GM21447 (cell line): ENCODE measurements at regions not wholly inside any gene's neighbourhood (a gene's known extent, or its start where the extent isn't known, plus 50 kb on each side); places are given as distances from the start of the nearest gene placed in this dataset.

Experiments used
- ATAC-seq: cut with Tn5 transposase; IDR thresholded peaks from one replicate; pipeline ENCODE4 v1.9.1; 2021; ENCODE audit not compliant: unreplicated experiment

DNA sequence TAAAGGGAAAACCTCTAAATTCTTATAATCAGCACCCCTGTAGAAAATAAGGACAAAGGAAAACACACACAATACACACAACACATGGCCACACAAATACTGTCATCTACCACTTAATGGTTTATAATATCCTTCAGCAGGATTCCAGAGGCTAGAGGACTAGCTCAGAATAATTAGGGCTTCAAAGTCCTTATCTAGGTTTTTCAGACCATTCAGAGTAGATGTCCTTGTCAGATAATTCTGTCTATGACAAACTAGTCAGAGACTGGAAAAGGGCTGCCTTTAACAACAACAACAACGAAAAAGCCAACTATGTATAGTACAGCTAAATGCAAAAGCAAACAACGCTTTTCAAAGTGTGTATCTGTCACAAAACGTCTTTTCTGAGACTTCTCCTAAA lies 456.5 kb upstream of the CNTN5 start:
- ATAC-seq, result no peak

DNA sequence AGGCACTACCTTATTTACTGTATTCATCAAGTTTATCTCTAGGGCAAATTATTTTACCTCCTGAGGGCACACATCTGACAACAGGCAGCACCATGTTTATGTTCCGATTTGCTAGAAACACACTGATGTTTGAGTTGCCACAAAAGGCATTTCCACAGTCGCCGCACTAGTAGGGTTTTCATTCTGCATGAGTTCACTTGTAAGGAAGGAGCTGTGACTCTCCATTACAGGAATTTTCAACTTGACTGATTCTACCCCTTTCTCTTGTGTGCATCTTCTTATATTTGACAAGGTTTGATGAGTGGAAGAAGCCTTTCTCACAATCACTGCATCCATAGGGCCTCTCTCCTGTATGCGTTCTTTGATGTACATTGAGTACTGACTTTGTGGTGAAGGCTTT lies 455.9 kb upstream of the CNTN5 start:
- ATAC-seq, result no peak

DNA sequence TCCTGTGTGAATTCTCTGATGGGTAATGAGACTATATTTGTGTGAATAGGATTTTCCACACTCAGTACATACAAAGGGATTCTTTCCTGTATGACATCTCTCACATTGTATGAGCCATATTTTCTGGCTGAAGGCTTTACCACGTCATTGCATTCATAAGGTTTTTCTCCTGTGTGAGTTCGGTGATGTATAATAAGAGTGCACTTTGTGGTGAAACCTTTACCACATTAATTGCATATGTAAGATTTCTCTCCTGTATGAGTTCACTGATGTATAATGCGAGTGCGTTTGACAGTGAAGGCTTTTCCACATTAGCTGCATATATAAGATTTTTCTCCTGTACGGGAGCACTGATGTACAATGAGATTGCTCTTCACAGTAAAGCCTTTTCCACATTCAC lies 455.4 kb upstream of the CNTN5 start:
- ATAC-seq, result no peak

DNA sequence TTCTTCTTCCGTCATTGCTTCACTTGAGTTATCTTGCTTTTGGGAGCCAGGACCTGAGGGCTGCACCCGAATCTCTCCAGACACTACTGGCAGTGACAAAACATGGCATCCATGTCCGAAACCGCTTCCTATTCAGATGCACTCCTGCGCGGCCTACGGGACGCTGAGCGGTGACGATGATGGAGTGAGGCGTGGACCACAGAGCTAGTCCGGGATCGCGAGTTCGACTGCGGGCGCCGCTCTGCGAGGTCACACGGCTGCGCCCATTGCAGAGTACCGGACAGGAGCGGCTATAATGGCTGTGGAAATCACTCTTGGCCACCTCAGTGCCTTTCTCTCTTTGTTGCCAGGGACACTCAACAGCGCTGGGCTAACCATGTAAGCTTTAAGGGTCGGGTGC lies 453.8 kb upstream of the CNTN5 start:
- no peak for ATAC-seq

DNA sequence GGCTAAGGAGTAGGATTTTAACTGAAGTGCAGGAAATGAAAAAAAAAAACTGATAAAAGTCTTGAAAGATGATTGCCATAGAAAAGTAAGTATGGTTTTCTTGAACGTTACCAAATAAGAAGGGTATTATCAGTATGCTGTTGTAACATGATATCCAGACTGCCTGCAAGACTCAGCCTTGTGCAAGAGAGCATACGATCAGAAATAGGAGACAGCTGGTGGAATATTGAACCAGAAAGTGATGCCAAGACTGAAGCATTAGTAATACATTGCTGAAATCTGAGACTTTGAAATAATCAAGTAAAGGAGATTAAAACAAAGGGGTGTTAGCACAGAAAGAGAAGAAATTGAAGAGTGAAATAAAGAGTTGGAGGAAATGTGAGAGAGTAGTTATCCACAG lies 452.7 kb upstream of the CNTN5 start:
- ATAC-seq, result no peak

DNA sequence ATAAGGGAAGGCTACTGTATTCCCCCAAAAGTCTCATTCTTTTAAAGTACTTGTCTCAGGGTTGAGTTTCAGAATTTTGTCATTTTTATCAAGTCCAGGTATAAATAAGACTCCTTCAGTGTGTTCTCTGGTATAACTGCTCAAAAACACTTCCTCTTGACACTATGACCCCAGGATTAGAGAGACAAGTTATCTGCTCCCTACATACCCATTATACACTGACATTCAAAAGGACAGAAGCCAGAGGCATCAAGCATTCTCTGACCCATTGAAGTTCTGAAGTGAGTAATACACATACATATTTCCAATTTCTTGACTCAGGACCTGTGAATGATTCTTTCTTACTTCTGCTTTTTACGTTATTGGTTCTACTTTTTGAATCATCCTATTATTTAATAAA lies 447.8 kb upstream of the CNTN5 start:
- ATAC-seq, result no peak

DNA sequence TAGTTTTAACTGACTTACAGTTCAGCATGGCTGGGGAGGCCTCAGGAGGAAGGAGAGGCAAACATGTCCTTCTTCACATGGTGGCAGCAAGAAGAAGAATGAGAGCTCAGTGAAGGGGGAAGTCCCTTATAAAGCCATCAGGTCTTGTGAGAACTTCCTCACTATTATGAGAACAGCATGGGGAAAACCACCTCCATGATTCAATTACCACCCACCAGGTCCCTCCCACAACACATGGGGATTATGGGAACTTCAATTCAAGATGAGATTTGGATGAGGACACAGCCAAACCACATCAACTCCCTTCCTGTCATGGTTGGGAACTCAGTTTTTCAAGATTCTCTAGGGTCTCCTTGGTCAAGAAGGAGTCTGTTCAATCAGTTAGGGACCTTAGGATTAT lies 432.9 kb upstream of the CNTN5 start:
- no peak for ATAC-seq

DNA sequence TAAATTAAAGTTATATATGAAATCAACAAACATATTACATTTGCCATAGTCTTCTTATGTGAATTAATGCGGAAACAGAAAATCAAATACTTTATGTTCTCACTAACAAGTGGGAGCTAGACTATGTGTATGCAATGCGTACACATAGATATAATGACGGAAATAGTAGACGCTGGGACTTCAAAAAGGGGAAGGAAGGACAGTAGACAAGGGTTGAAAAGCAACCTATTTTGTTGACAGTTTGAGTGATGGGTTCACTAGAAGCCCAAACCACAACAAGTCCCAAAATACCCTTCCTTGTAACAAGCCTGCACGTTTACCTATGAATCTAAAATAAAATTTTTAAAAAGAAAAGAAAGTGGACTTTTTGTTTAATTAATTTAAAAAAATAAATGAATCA lies 430.8 kb upstream of the CNTN5 start:
- ATAC-seq, result no peak

DNA sequence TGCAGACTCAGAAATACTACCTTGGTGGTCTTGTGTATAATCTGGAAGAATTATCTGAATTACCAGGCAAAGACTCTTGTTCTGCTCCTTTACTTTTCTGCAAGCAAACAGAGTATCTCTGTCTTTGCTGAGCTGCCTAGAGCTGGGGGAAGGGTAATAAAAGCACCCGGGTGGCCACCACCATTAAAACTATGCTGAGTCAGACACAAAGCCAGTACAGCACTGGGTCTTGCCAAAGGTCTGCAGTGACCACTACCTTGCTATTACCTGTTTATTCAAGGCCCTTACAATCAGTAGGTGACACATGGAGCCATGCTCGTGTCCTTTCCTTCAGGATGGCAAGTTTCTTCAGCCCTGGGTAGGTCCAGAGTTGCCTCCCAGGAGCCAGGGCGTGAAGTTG lies 420.6 kb upstream of the CNTN5 start:
- no peak for ATAC-seq

DNA sequence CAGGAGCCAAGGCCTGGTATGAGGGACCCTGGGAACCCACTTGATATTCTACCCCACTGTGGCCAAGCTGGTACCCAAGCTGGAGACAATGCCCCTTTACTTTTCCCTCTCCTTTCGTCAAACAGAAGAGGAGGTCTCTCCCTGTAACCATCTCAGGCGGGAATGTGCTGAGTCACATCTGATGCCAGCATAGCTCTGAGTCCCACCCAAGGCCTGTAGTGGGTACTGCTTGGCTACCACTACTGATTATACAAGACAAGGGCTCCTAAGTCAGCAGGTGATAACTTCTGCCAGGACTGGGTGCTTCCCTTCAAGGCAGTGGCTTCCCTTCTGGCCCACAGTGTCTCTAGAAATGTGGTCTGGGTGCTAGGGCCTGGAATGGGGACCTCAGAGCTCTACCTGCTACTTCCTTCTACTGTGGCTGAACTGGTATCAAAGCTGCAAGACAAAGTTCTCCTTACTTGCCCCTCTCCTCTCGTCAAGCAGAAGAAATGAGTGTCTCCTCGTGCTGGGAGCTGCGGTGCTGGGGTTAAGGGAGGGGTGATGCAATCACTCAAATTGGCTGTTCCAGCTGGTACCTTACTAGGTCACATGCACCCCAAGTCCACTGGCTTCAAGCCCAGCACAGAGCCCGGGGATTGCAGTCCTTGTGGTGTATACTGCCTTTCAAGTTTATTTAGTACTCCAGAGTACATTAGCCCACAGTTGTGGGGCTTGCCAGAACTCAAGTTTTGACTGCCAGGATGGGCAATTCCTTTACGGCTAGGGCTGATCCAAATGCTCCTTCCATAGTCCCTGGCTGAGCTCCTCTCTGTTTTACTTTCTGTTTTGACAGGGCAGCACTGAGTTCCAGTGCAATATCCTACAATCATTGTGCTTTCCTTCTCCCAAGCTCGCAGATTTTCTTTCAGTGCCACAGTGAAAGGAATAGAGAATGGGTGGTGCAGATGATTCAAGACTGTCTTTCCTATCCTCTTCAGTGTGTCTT lies 419.7 kb upstream of the CNTN5 start:
- no peak for ATAC-seq

DNA sequence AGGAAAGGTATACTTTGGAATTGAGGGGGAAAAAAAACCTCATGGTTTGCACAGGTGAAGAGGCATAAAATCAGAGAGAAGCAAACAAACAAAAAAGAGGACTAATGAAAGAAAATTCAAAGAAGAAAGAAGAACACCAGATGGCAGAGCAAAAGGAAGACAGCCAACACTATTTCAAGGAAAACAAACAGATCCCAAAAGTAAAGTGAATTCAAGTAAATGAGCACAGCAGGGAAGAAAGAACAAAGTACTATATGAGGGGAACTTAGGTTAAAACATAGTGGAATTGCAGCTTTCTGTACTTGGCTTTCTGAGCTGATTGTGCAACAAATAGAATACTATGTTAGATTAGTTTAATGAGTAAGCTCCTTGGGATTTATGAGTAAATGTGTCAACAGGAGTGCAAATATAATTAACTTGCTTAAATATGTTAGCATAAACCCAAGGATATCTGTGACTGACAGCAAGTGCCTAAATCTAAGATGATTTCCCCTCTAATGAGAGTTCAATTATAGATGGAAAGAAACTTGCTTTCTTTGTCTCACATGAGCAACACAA lies 404.6 kb upstream of the CNTN5 start:
- ATAC-seq, result no peak

DNA sequence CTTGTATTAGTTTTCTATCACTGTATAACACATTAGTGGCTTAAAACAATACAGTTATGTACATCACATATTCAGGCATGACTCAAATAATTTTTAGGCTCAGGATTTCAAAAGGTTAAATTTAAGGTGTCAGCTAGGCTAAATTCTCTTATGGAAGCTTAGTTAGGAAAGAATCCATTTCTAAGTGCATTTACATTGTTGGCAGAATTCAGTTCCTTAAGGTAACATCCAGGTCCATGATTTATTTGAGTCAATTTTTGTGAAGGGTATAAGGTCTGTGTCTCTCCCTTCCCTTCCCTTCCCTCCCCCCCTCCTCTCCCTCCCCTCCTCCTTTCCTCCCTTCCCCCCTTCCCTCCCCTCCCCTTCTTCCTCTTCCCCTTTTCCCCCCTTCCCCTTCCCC lies 399.0 kb upstream of the CNTN5 start:
- ATAC-seq, result no peak

DNA sequence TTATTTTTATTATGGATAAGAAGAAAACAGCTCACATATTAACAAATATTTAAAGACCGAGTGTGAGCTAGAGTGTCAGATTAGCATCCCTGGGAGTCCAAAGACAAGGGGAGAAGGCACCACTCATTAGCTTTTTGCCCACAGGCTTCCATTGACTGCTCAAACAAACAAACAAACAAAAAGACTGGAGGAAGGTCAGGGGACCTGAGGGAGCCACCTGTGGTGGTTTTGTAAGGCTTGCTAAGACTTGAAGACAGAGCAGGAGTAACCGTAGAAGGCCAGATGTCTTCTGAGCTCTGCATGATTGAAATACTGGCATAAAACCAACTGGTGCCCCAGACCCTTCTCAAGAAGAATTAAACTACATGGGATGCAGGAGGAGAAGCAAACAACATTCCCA lies 395.2 kb upstream of the CNTN5 start:
- no peak for ATAC-seq

DNA sequence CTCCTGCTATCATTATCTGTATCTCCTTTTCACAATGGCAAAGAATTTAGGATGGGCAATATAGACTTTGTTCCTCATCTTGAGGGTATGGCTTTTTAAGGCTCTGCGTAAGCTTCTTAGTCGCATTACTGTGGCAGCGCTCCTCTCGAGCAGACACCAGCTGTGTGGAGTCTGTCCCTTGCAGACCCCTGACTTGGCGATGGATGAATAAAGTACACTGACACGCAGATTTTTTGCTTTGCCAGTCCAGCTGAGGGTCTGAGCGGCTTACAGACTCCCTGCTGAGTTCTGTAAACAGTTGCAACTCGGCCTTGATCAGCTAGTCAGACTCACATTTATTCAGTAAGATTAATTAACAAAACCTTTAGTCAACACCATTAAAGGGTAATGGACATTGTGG lies 390.0 kb upstream of the CNTN5 start:
- ATAC-seq, result no peak

DNA sequence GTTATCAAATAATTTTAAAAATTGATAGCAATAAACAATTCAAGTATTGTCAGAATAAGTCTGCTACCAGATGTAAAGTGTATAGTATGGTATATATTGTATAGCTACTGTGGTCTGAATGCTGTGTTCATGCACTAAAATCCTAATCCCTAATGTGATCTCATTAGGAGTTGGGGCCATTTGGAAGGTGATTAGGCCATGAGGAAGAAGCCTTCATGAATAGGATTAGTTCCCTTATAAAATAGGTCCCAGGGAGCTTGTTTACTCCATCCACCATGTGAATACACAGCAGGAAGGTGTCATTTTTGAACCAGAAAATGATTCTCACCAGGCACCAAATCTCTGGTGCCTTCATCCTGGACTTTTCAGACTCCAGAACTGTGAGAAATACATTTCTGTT lies 363.0 kb upstream of the CNTN5 start:
- ATAC-seq, result no peak

DNA sequence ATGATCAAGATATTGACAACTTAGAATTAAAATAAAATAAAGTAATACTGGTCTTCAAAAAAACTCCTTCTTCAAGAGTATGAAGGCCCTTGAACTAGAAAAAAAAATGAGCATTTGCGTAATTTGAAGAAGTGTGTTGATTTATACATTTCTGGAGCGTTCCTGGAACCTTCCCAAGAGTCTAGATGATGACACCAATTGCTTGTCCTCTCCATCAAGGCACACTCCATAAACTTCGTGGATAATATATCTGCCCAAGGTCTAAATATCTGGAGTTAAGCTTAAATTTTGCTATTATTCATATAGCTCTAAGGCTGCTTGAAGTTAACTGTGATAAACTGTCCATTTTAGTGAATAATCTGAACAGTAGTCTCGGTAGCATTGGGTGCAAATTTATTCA lies 361.3 kb upstream of the CNTN5 start:
- ATAC-seq, result no peak

DNA sequence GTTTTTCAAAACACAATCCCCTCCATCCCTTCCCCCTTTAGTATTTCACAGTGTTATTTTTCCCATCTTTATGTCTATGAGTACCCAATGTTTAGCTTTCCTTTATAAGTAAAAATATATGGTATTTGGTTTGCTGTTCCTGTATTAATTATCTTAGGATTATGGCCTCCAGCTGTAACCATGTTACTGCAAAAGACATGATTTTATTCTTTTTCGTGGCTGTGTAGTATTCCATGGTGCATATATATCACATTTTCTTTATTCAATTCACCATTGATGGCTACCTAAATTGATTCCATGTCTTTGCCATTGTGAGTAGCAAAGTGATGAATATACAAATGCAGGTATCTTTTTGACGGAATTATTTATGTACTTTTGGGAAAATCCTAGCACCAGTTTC lies 346.4 kb upstream of the CNTN5 start:
- ATAC-seq, result no peak

DNA sequence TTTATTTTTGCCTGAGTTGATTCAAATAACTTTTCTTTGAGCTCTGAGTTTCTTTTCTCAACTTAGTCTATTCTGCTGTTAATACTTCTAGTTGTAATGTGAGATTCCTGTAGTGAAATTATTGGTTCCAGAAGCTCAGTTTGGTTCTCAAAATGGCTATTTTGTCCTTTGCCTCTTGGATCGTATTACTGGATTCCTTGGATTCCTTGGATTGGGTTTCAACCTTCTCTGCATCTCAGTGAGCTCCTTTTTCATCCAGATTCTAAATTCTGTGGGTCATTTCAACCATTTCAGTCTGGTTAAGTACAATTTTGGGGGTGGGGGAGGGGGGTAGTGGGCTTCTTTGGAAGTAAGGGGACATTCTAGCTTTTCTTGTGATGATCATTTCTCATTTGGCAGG lies 341.1 kb upstream of the CNTN5 start:
- ATAC-seq, result no peak

DNA sequence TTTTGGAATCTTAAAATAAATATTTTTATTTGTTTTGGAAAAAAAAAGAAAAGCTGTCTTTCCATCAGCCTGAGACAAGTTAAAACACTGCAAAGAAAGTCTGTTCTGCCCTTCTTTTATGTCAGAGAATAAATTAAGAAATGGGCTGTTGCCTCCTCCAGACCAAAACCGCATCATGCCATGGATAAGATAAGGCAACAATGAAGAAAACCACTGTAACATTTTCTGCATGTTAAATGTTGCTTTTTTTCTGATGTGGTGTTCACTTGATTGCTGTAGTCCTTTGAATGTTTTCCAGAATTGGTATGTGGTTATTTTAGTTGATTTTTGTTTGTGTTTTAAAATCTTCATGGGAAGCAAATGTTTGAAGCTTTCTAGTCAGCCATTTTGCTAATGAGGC lies 319.2 kb upstream of the CNTN5 start:
- ATAC-seq, result no peak

DNA sequence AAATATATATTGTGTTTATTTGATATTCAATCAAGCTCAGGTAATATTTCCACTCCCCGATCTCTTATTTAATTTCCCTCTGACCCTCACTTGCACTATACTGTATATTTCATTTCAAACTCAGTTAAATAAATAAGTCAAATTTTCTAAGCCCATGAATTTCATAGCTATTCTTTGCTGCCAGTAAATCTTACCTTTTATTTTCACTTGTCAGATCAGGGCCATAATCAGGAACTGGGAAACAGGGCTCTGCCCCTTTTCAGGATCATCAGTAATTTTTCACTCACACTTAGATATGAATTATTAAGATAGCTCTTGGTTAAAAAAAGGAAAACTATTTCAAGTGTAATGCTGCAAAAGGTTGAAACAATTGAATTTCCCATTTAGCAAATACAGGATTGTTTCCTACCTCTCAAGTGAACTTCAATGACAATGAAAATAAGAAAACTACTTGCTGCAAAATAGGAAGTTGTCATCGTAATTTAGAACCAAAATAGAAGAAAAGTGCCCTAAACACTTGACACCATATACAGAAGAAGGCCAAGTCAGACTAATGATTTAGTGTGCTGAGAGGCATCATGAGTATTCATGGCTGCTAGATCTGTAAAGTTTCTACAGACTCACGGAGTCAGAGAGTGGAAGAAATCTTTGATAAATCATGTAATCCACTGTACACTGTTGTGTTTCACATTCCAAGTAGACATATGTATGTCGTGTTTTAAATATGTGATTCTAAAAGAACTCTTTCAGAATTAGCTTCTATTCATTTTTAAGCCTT lies 316.8 kb upstream of the CNTN5 start:
- no peak for ATAC-seq

DNA sequence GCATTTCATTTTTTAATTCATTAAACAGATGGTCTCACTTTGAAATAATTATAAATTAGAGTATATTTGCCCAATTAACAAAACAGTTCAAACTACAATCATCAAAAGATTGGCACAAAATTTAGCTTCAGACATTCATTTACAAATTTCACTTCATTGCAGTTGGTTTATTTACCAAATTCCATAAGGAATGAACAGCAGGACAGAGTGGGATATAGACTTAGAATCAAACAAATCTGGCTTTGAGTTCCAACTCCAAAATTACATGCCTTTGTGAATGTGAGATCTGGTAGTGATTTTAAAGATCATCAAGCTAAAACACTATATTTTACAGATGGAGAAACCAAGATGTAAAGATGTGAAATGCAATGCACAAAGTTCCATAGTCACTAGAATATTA lies 310.7 kb upstream of the CNTN5 start:
- no peak for ATAC-seq

DNA sequence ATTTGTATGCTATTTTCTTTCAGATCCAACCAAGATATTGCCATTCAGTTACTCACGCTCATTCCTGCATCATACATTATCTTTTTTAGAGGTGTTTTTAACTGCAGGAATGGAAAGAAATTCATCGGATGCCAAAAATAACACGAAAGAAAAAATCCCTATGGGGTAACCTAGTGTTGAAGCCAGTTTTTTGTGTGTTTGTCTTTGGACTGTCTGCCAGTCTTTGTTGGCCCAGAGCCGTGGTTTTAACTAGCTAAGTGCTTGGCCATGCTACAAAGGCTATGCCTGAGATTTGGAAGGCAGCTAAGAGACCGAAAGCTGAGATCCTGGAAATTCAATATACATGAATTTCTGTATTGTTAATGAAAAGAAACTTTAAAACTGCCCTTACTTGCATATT lies 309.8 kb upstream of the CNTN5 start:
- no peak for ATAC-seq
